ENCODE measurements at regions not wholly inside any gene's neighbourhood (a gene's known extent, or its start where the extent isn't known, plus 50 kb on each side); places are given as distances from the start of the nearest gene placed in this dataset.
A peak's percentile ranks its signal among the peaks of the same experiment; 100 is the strongest.
"Not testable (repeated sequence)": the region's sequence is repeated elsewhere in the genome, so short reads cannot be mapped to it uniquely, and the experiment has no call there.

- no peak for TF ChIP-seq CTCF (IDR thresholded peaks at IDR 0.05; ENCODE audit: low read depth, low read length)
- DNase-seq (ENCODE audit: low read depth in 2 of 2): peak in 1 of 2 donors; percentile 53
- H3K4me3 ChIP-seq (replicated peaks in 1 of 2; ENCODE audit: low read depth in 2 of 2, low read length in 2 of 2): no peak overlapping the region
Measured at GRCh38 chr6:74713941-74714340, 491.9 kb downstream of the COL12A1 start.

- H3K4me3 ChIP-seq (replicated peaks in 1 of 2; ENCODE audit: low read depth in 2 of 2, low read length in 2 of 2): no peak overlapping the region
- no peak for TF ChIP-seq CTCF (IDR thresholded peaks at IDR 0.05; ENCODE audit: low read depth, low read length)
- no peak for DNase-seq (ENCODE audit: low read depth in 2 of 2)
Measured at GRCh38 chr6:74705451-74705850, 500.4 kb downstream of the COL12A1 start.

GRCh38 chr6:74704540-74704939, 501.3 kb downstream of the COL12A1 start:
- not testable (repeated sequence) for DNase-seq (ENCODE audit: low read depth in 2 of 2); H3K4me3 ChIP-seq (replicated peaks in 1 of 2; ENCODE audit: low read depth in 2 of 2, low read length in 2 of 2)

- no peak overlapping the region for H3K4me3 ChIP-seq (replicated peaks in 1 of 2; ENCODE audit: low read depth in 2 of 2, low read length in 2 of 2)
Measured at GRCh38 chr6:74690365-74690764, 515.5 kb downstream of the COL12A1 start.

GRCh38 chr6:74689601-74690000, 516.3 kb downstream of the COL12A1 start:
- H3K4me3 ChIP-seq (replicated peaks in 1 of 2; ENCODE audit: low read depth in 2 of 2, low read length in 2 of 2): no peak overlapping the region
- DNase-seq (ENCODE audit: low read depth in 2 of 2): no peak

More at GRCh38 chr6:74690365-74690764, 515.5 kb downstream of the COL12A1 start:
- DNase-seq (ENCODE audit: low read depth in 2 of 2): peak; percentile 1 to 25
- no peak for TF ChIP-seq CTCF (IDR thresholded peaks at IDR 0.05; ENCODE audit: low read depth, low read length)

GRCh38 chr6:74677463-74677862, 528.4 kb downstream of the COL12A1 start:
- TF ChIP-seq CTCF (IDR thresholded peaks at IDR 0.05; ENCODE audit: low read depth, low read length): no peak
- no peak overlapping the region for H3K4me3 ChIP-seq (replicated peaks in 1 of 2; ENCODE audit: low read depth in 2 of 2, low read length in 2 of 2)
- no peak for DNase-seq (ENCODE audit: low read depth in 2 of 2)

More at GRCh38 chr6:74689601-74690000, 516.3 kb downstream of the COL12A1 start:
- no peak for TF ChIP-seq CTCF (IDR thresholded peaks at IDR 0.05; ENCODE audit: low read depth, low read length)

- no peak for TF ChIP-seq CTCF (IDR thresholded peaks at IDR 0.05; ENCODE audit: low read depth, low read length)
- H3K4me3 ChIP-seq (replicated peaks in 1 of 2; ENCODE audit: low read depth in 2 of 2, low read length in 2 of 2): no peak overlapping the region
Measured at GRCh38 chr6:74676906-74677305, 528.9 kb downstream of the COL12A1 start.

More at GRCh38 chr6:74676906-74677305, 528.9 kb downstream of the COL12A1 start:
- no peak for DNase-seq (ENCODE audit: low read depth in 2 of 2)
